Epithelial cell of esophagus (primary cell): ENCODE measurements at regions not wholly inside any gene's neighbourhood (a gene's known extent, or its start where the extent isn't known, plus 50 kb on each side); places are given as distances from the start of the nearest gene placed in this dataset.

ENCODE experiments used
- DNase-seq: peaks from one replicate; pipeline ENCODE4 v3.0.0; 2010; ENCODE audit warnings: low read depth
- H3K4me3 ChIP-seq: 2 replicates; pipeline ENCODE4 v1.5.1; 2011; ENCODE audit warnings: mild to moderate bottlenecking, low read length, control low read depth
- CTCF ChIP-seq: IDR thresholded peaks from 2 replicates; pipeline ENCODE4 v1.5.1; 2011; ENCODE audit warnings: low read depth, mild to moderate bottlenecking, low read length, control low read depth, inconsistent platforms; ENCODE audit not compliant: insufficient read depth; ENCODE audit errors: missing control alignments

GRCh38 chr4:137345597-137345996 is 186.7 kb downstream of the PCDH18 start:
- no peak for DNase-seq
- TF ChIP-seq CTCF, result no peak
- H3K4me3 ChIP-seq, result no peak overlapping the region

- TF ChIP-seq CTCF, result no peak
- no peak overlapping the region for H3K4me3 ChIP-seq
- DNase-seq, result no peak
Observed at GRCh38 chr4:137343221-137343620, 189.1 kb downstream of the PCDH18 start.

- DNase-seq, result no peak
- TF ChIP-seq CTCF, result no peak
- H3K4me3 ChIP-seq, result no peak overlapping the region
Observed at GRCh38 chr4:137333031-137333430, 199.3 kb downstream of the PCDH18 start.

- TF ChIP-seq CTCF, result no peak
- no peak overlapping the region for H3K4me3 ChIP-seq
- peak; percentile 40 for DNase-seq
Observed at GRCh38 chr4:137312257-137312656, 220.0 kb downstream of the PCDH18 start.

- TF ChIP-seq CTCF, result no peak
- DNase-seq, result peak; percentile 46
- no peak overlapping the region for H3K4me3 ChIP-seq
Observed at GRCh38 chr4:137310593-137311490, 221.5 kb downstream of the PCDH18 start.

- DNase-seq, result no peak
- H3K4me3 ChIP-seq, result no peak overlapping the region
- TF ChIP-seq CTCF, result no peak
Observed at GRCh38 chr4:137310166-137310565, 222.1 kb downstream of the PCDH18 start.

- TF ChIP-seq CTCF, result no peak
- DNase-seq, result no peak
- H3K4me3 ChIP-seq, result no peak overlapping the region
Observed at GRCh38 chr4:137309424-137309823, 222.9 kb downstream of the PCDH18 start.
